Hematopoietic multipotent progenitor cell treated with erythropoietin and hydrocortisone succinate and interleukin-3 and kit ligand, for 15 days (in vitro differentiated cells): ENCODE measurements at regions not wholly inside any gene's neighbourhood (a gene's known extent, or its start where the extent isn't known, plus 50 kb on each side); places are given as distances from the start of the nearest gene placed in this dataset.
"Not testable (repeated sequence)": the region's sequence is repeated elsewhere in the genome, so short reads cannot be mapped to it uniquely, and the experiment has no call there.

Source experiments
- DNase-seq: peaks from one replicate; pipeline ENCODE4 v3.0.0-alpha.2; 2015; ENCODE audit warnings: low spot score

DNA sequence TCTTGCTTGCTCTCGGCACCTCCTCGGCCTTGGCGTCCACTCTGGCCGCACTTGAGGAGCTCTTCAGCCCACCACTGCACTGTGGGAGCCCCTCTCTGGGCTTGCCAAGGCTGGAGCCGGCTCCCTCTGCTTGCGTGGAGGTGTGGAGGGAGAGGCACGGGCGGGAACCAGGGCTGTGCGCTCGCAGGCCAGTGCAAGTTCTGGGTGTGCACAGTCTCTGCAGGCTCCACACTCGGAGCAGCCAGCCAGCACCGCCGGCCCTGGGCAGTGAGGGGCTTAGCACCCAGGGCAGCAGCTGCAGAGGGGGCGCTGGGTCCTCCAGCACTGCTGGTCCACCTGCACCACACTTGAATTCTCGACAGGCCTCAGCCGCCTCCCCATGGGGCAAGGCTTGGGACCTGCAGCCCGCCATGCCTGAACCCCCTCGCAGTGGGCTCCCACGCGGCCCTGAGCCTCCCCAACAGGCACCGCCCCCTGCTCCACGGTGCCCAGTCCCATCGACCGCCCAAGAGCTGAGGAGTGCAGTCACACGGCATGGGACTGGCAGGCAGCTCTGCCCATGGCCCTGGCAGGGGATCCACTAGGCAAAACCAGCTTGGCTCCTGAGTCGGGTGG, 411.2 kb upstream of the CHAC2 start:
- no peak for DNase-seq

DNA sequence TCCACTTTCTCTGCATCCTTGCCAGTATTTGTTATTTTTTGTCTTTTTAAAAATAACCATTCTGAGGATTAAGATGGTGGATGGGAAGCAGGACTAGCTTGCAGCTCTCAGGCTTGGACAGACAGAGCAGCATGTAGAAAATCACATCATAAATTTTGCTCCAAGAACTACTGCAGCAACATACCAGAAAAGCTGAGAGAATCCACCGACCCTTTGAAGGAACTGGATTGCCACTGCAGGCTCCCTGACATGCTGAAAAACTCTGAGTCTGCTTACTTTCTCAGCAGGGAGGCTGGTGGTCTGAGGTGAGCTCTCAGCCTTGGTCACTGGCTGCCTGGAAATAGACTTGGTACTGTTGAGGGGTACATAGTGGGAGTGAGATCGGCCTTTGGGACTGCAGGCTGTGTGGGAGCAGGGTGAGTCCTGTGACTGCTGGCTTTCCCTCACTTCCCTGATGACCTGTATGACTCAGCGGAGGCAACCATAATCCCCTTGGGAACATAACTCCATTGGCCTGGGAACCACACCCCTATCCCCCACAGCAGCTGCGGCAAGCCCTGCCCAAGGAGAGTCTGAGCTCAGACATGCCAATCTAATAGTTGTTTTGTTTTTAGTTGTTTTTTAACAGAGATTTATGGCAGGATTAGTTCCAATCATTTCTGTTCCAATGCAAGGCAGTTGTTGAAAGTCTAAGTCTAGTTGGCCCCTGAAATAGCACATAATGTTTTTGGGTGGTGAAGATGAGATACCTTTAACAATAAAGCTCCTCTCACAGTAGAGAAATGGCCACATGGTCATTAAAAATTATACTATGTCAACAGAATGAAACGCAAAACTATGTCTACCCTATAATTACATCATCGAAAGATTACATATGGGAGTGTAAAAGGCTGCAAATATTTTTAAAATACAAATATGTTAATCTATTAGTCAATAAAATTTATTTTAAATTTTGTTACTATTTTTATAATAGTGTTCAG, 414.2 kb upstream of the CHAC2 start:
- DNase-seq, result no peak

DNA sequence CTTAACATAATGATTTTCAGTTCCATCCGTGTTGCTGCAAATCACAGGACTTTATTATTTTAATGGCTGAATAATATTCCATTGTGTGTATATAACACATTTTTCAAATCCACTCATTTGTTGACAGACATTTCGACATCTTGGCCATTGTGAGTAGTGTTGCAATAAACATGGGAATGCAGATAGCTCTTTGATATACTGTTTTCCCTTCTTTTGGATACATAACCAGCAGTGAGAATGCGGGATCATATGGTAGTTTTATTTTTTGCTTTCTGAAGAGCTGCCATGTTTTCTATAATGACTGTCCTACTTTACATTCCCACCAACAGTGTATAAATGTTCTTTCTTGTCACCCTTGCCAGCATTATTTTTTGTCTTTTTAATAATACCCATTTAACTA, 420.3 kb upstream of the CHAC2 start:
- DNase-seq, result no peak

- DNase-seq, result no peak
Measured at GRCh38 chr2:53342248-53342647, 425.4 kb upstream of the CHAC2 start.

DNA sequence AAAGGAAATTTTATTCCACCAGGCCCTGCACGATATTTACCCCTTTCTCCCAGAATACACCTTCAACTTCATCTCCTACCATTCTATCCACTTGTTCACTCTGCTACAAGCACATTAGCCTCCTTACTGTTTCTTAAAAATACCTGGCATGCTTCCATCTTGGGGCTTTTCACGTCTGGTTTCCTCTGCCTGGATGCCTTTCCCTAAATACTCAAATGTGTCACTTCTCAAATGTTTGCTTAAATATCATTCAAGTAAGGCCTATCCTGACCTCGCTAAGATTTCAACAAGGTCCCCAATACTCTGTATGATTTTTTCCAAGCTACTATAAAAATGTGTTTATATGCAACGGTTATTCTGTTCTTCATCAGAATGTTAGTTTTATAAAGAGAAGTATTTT, 433.0 kb upstream of the CHAC2 start:
- no peak for DNase-seq

- no peak for DNase-seq
Measured at GRCh38 chr2:53331667-53332066, 435.9 kb upstream of the CHAC2 start.

DNA sequence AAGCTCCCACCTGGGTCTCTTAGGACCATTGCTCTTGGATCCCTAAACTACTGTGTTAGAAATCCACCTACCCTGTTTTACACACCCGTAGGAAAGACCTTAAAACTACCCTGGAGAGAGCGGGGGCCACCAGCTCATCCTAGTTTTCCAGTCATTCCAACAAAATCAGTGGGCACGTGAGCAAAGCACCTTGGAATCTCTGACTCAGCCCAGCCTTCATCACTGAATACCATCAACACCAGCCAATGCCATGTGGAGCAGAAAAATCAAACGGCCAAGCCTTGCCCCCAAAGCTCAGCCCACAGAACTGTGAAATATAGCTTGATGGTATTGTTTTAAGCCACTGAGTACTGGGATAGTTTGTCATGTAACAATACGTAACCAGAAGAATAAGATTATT, 449.7 kb upstream of the CHAC2 start:
- no peak for DNase-seq

- DNase-seq, result no peak
Measured at GRCh38 chr2:53315149-53315548, 452.5 kb upstream of the CHAC2 start.

- DNase-seq, result no peak
Measured at GRCh38 chr2:53314718-53315117, 452.9 kb upstream of the CHAC2 start.

DNA sequence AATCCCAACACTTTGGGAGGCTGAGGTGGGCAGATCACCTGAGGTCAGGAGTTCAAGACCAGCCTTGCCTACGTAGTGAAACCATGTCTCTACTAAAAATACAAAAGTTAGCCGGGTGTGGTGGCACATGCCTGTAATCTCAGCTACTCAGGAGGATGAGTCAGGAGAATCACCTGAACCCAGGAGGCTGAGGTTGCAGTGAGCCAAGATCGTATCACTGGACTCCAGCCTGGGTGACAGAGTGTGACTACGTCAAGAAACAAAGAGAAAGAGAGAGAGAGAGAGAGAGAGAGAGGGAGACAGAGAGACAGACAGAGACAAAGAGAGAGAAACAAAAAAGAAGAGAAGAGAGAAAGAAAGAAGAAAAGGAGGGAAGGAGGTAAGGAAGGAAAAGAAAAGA, 454.0 kb upstream of the CHAC2 start:
- DNase-seq, result not testable (repeated sequence)

GRCh38 chr2:53312721-53313120, 454.9 kb upstream of the CHAC2 start:
- no peak for DNase-seq

DNA sequence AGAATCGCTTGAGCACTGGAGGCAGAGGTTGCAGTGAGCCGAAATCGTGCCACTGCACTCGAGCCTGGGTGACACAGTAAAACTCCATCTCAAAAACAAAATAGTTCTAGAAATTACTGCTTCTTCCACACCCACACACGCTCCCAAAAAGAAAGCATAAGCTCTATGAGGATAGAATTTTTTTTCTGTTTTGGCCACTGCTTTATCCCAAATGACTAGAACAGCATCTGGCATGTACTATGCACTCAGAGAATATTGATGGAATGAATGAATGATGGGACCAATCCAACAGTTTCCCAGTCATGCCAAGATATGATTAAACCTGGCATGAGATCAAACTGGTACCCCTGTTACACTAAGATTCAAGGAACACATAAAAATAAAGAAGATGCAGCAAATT, 455.4 kb upstream of the CHAC2 start:
- no peak for DNase-seq

DNA sequence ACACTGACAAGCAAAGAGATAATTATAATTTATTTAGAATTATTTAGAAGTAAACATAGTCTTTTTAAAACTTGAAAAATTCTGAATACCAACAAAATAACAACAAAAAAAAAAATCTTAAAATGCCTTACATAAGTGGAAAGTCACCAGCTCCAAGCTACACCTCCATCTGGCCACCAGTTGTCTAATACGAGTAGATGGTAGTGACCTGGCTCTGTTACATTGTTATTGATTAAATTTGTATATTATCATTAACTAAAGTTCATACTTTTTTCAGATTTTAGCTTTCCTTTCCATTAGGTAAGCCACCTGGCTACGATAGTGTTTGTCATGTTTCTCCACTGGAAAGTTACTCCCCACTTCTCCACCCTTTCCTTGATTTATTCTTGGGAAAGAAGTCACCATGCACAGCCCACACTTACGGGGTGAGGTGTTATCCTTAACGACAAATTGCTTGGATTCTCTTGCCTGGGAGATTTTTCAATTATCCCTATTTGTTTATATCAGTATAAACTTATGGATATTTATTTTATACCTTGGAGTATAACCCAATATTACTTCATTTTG, 464.5 kb upstream of the CHAC2 start:
- DNase-seq, result no peak

DNA sequence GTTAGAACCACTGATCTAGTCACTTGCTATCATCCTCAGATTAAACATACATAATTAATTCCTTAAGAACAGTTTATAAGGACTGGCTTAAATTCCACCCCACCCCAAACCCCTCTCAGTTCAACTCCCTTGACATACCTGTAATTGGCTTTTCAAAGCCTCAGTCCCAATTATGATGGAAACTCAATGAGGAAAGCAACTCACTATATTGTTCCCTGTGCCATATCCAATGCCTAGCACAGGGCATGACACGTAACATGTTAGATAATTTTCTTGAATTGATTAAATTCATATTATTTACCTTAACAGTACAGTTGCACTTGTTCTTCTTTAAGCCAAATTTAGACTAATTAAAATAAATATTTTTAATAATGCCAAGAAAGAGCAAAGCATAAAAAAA, 465.1 kb upstream of the CHAC2 start:
- no peak for DNase-seq

GRCh38 chr2:53289309-53290006, 478.1 kb upstream of the CHAC2 start:
- no peak for DNase-seq

- no peak for DNase-seq
Measured at GRCh38 chr2:53286345-53286744, 481.3 kb upstream of the CHAC2 start.

DNA sequence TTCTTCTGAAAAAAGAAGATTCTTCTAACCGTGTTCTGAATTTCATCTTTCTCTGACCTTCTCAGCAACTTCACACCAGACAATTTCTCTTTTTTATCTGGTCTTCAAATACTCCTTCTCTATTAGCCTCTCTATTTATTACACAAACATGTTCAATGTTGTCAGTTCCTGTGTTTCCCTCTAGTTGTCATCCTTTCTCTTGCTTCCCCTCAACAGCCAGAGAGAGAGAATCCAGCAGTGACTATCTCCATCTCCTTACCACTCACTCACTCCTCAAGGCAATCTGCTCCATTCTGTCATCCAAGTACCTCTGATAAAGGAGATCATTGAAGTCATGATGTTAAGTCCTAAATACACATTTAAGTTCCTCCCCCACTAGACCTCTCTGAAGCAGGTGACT, 491.9 kb upstream of the CHAC2 start:
- no peak for DNase-seq

DNA sequence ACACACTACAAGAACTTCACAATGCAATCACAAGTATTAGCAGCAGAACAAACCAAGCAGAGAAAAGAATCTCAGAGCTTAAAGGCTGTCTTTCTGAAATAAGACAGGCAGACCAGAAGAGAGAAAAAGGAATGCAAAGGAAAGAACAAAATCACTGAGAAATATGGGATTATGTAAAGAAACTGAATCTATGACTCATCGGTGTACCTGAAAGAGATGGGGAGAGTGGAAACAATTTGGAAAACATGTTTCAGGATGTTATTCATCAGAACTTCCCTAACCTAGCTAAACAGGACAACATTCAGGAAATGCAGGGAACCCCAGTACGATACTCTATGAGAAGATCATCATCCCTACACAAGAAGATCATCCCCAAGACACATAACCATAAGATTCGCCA, 499.0 kb upstream of the CHAC2 start:
- DNase-seq, result no peak

- no peak for DNase-seq
Measured at GRCh38 chr2:53268086-53268485, 499.5 kb upstream of the CHAC2 start.

DNA sequence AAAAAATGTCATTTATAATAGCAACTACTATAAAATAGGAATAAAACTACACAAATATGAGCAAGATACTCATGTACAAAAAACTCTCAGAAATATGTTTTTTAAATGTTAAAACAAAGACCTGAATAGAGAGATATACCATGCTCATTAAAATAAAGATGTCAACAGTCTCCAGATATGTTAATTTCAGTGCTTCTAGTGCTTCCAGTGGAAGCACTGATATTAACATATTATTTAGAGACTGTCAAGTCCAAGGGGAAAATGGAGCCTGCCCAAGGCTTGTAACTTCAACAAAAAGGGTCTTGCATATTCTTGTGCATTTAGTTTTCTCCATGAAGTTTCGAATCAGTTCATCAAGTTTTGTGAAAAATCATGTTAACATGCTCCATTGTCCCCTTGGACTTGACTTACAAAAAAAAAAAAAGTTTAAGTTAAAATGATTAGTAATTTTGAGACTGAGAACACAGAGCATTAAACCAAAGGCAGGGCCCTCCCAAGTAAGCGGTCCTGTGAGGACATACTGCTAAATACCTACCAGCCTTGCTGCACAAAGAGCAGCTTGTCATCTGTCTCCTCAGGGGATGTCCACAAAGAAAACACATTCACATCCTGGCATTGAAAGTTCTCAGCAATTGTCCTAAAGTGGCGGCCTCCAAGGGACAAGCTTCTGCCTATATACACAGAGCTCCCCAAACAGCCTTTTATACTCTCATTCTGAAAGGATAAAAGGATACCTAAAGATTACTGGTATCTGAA, 501.9 kb upstream of the CHAC2 start:
- DNase-seq, result no peak

- no peak for DNase-seq
Measured at GRCh38 chr2:53260568-53260967, 507.0 kb upstream of the CHAC2 start.
